ENCODE measurements at regions not wholly inside any gene's neighbourhood (a gene's known extent, or its start where the extent isn't known, plus 50 kb on each side); places are given as distances from the start of the nearest gene placed in this dataset.

DNA sequence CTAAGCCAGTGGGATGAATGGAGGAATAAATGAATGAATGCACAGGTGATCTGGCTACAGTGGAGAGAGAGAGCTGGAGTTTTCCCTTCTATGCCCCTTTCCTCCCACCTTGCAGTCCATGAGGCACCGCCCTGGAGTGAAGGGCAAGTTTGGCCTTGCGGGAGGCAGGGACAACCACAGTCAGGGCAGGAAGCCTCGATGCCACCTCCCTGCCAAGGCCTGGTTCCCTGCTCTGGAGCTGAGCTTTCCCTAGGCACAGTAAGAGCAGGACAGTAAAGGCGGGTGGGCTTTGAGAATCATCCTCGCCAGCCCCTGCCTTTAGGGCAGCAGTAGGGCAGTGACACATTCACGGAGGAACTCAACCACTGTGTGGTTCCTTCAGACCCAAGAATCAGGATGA lies 72.6 kb downstream of the RBFOX3 start:
- FAIRE-seq (no peak), DNase-seq (ENCODE audit: low read depth, low spot score) (no peak)
- TF ChIP-seq FOS (IDR thresholded peaks at IDR 0.05; ENCODE audit: borderline replicate concordance, insufficient read depth, low read length), result no peak
- TF ChIP-seq JUN (IDR thresholded peaks at IDR 0.05; ENCODE audit: borderline replicate concordance, insufficient read depth, insufficient read length, low read depth), result no peak
- dilution Hi-C loops (cut with MboI; ENCODE audit: extremely low pct_ligation_motif_present, low sequenced_read_pairs), result no loop called here
- Histone ChIP-seq H4K20me1 (replicated peaks; ENCODE audit: control insufficient read depth, extremely low read depth, insufficient read depth, low read length) (no peaks in the 10 kb centered on the region), H3K27me3 (ENCODE audit: control insufficient read depth in 2 of 2, insufficient read depth in 2 of 2, low read length in 2 of 2) (no peaks in the 10 kb centered on the region), H3K79me2 (ENCODE audit: control insufficient read depth, insufficient read depth, low read length) (no peaks in the 10 kb centered on the region), H3K9me3 (replicated peaks; ENCODE audit: control insufficient read depth, insufficient read depth, low read length) (no peaks in the 10 kb centered on the region), H3K9me1 (replicated peaks; ENCODE audit: control insufficient read depth, extremely low read depth, insufficient read depth, low read length) (no peaks in the 10 kb centered on the region), H3K4me2 (ENCODE audit: insufficient read depth, low read length) (no peak overlapping the region), H3K27ac (ENCODE audit: insufficient read depth, low read depth, low read length) (no peak overlapping the region), H3K9ac (replicated peaks; ENCODE audit: extremely low read depth, insufficient read depth, low read length) (no peak overlapping the region), H2AFZ (ENCODE audit: low read depth, low read length) (no peak overlapping the region), H3K4me3 (replicated peaks in 1 of 3; ENCODE audit: insufficient read depth in 1 of 3, low read depth in 1 of 3, low read length in 3 of 3) (no peak overlapping the region), H3K36me3 (ENCODE audit: control insufficient read depth in 2 of 2, extremely low read depth in 1 of 2, insufficient read depth in 2 of 2, low read length in 2 of 2) (no peaks in the 10 kb centered on the region), H3K4me1 (ENCODE audit: control insufficient read depth, extremely low read depth, insufficient read depth, low read length) (no peaks in the 10 kb centered on the region)
- intact Hi-C loops (cut with micrococcal nuclease), result no loop called here
- POLR2A ChIA-PET, result no interaction called here
- CTCF ChIA-PET, result interaction anchor here (1.0 kb wide), 1 partner anchor 74 kb away, joined by 3 read pairs; no protein-coding TSS in a partner anchor
- no TSS peak for BruUV-seq (replicated peaks)

GRCh38 chr17:79537686-79538085 lies 73.2 kb downstream of the RBFOX3 start:
- CTCF ChIA-PET, result interaction anchor here (1.0 kb wide), 1 partner anchor 74 kb away, joined by 3 read pairs; no protein-coding TSS in a partner anchor
- Histone ChIP-seq H3K9me1 (replicated peaks; ENCODE audit: control insufficient read depth, extremely low read depth, insufficient read depth, low read length) (no peaks in the 10 kb centered on the region), H3K4me3 (replicated peaks in 1 of 3; ENCODE audit: insufficient read depth in 1 of 3, low read depth in 1 of 3, low read length in 3 of 3) (no peak overlapping the region), H3K36me3 (ENCODE audit: control insufficient read depth in 2 of 2, extremely low read depth in 1 of 2, insufficient read depth in 2 of 2, low read length in 2 of 2) (no peaks in the 10 kb centered on the region), H3K9me3 (replicated peaks; ENCODE audit: control insufficient read depth, insufficient read depth, low read length) (no peaks in the 10 kb centered on the region), H2AFZ (ENCODE audit: low read depth, low read length) (no peak overlapping the region), H4K20me1 (replicated peaks; ENCODE audit: control insufficient read depth, extremely low read depth, insufficient read depth, low read length) (no peaks in the 10 kb centered on the region), H3K27ac (ENCODE audit: insufficient read depth, low read depth, low read length) (no peak overlapping the region), H3K4me1 (ENCODE audit: control insufficient read depth, extremely low read depth, insufficient read depth, low read length) (no peaks in the 10 kb centered on the region), H3K4me2 (ENCODE audit: insufficient read depth, low read length) (no peak overlapping the region), H3K27me3 (ENCODE audit: control insufficient read depth in 2 of 2, insufficient read depth in 2 of 2, low read length in 2 of 2) (no peaks in the 10 kb centered on the region), H3K9ac (replicated peaks; ENCODE audit: extremely low read depth, insufficient read depth, low read length) (no peak overlapping the region), H3K79me2 (ENCODE audit: control insufficient read depth, insufficient read depth, low read length) (no peaks in the 10 kb centered on the region)
- TF ChIP-seq JUN (IDR thresholded peaks at IDR 0.05; ENCODE audit: borderline replicate concordance, insufficient read depth, insufficient read length, low read depth), result no peak
- no peak for TF ChIP-seq GATA2 (IDR thresholded peaks at IDR 0.05; ENCODE audit: insufficient read depth, insufficient read length, low read depth, low read length)
- TF ChIP-seq, protein P1, sequence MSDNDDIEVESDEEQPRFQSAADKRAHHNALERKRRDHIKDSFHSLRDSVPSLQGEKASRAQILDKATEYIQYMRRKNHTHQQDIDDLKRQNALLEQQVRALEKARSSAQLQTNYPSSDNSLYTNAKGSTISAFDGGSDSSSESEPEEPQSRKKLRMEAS (IDR thresholded peaks at IDR 0.05; ENCODE audit: insufficient read depth, insufficient read length), result no peak
- no peak for TF ChIP-seq CTCF (IDR thresholded peaks at IDR 0.05; ENCODE audit: extremely low read depth in 1 of 2, insufficient read depth in 1 of 2, low read depth in 1 of 2, low read length in 2 of 2)
- no peak for TF ChIP-seq EZH2 (IDR thresholded peaks at IDR 0.05; ENCODE audit: borderline replicate concordance, low read depth, low read length, severe bottlenecking)
- TF ChIP-seq POLR2A (IDR thresholded peaks at IDR 0.05; ENCODE audit: low read depth, low read length), result no peak
- no peak for TF ChIP-seq POLR2AphosphoS5 (IDR thresholded peaks at IDR 0.05; ENCODE audit: insufficient read depth, low read depth, low read length)
- no peak for TF ChIP-seq FOS (IDR thresholded peaks at IDR 0.05; ENCODE audit: borderline replicate concordance, insufficient read depth, low read length)
- no peak for TF ChIP-seq MYC (IDR thresholded peaks at IDR 0.05; ENCODE audit: low read depth, low read length)
- FAIRE-seq (no peak), DNase-seq (ENCODE audit: low read depth, low spot score) (no peak)
- POLR2A ChIA-PET, result no interaction called here
- no TSS peak for BruUV-seq (replicated peaks)
- dilution Hi-C loops (cut with MboI; ENCODE audit: extremely low pct_ligation_motif_present, low sequenced_read_pairs), result no loop called here
- intact Hi-C loops (cut with micrococcal nuclease), result no loop called here
